HepG2 (cell line): ENCODE measurements at regions not wholly inside any gene's neighbourhood (a gene's known extent, or its start where the extent isn't known, plus 50 kb on each side); places are given as distances from the start of the nearest gene placed in this dataset.

Source experiments
- ATAC-seq: fragments of 200-7000 bp; cut with Tn5 transposase; 3 replicates; pipeline ENCODE4 v1.9.1; 2020; ENCODE audit warnings: mild to moderate bottlenecking, moderate library complexity
- BruUV-seq: library from RNA; stranded (reverse); fragments of 400-500 nt; replicated peaks from 2 replicates; lab custom pipeline; 2021; lab: Mats Ljungman, UMichigan
- CTCF ChIA-PET: fragments of 300-600 bp; formaldehyde crosslinking; extraction: SDS; loops from one replicate; lab custom pipeline; 2021; ENCODE audit warnings: low total read pairs, inconsistent platforms, low intra/inter-chr PET ratio; lab: Yijun Ruan, JAX
- POLR2A ChIA-PET: fragments of 350-600 bp; sonication (Branson Sonifier 250); formaldehyde crosslinking; loops from one replicate; lab custom pipeline; 2020; ENCODE audit warnings: antibody characterized with exemption, inconsistent platforms; lab: Yijun Ruan, JAX
- DNase-seq: peaks from one replicate; pipeline ENCODE4 v3.0.0-alpha.2; 2015; ENCODE audit warnings: low spot score
- FAIRE-seq: peaks from 3 replicates; lab custom pipeline; 2011; peaks lifted over from hg19 to GRCh38; lab: Jason Lieb, UNC
- H2AFZ ChIP-seq: one replicate; pipeline ENCODE4 v1.6.1; 2011; ENCODE audit warnings: low read length, inconsistent platforms
- H3K27ac ChIP-seq: fragments of 300-600 bp; 3 replicates; pipeline ENCODE4 v1.8.0; 2011; ENCODE audit warnings: mixed run types, mild to moderate bottlenecking, mixed read lengths, low read length, inconsistent platforms; ENCODE audit not compliant: insufficient read depth; ENCODE audit errors: extremely low read length
- H3K27me3 ChIP-seq, 2 experiments: fragments of 200-600 bp in 1 of 2; 2 replicates in 1 of 2; 3 replicates in 1 of 2; pipeline versions ENCODE4 v1.6.0 to v1.8.0; 2011; ENCODE audit warnings: low read length in 2 of 2, mild to moderate bottlenecking in 2 of 2, moderate library complexity in 2 of 2, inconsistent platforms in 1 of 2; ENCODE audit not compliant: insufficient read depth in 2 of 2, control insufficient read depth in 1 of 2
- H3K36me3 ChIP-seq, 2 experiments: fragments of 200-600 bp in 1 of 2; replicated peaks in 1 of 2; 2 replicates in 1 of 2; 3 replicates in 1 of 2; pipeline versions ENCODE4 v1.5.1 to v1.8.0; 2011; ENCODE audit warnings: low read length in 2 of 2, inconsistent platforms in 1 of 2; ENCODE audit not compliant: insufficient read depth in 2 of 2, control insufficient read depth in 1 of 2
- H3K4me1 ChIP-seq: 2 replicates; pipeline ENCODE4 v1.5.1; 2012; ENCODE audit warnings: low read length, inconsistent platforms; ENCODE audit not compliant: insufficient read depth
- H3K4me2 ChIP-seq: 2 replicates; pipeline ENCODE4 v1.6.0; 2011; ENCODE audit warnings: low read depth, low read length, inconsistent platforms
- H3K4me3 ChIP-seq, 3 experiments: fragments of 200-600 bp in 1 of 3; sonication (generic), shearing (Covaris generic) in 1 of 3; replicated peaks in 1 of 3; 2 replicates each; pipeline ENCODE4 v1.5.1; 2011 to 2016; ENCODE audit warnings: low read length in 3 of 3, inconsistent platforms in 2 of 3, low read depth in 2 of 3, mild to moderate bottlenecking in 2 of 3, control low read depth in 1 of 3, mixed read lengths in 1 of 3; ENCODE audit not compliant: insufficient read depth in 1 of 3
- H3K79me2 ChIP-seq: one replicate; pipeline ENCODE4 v1.6.1; 2011; ENCODE audit warnings: low read length, inconsistent platforms; ENCODE audit not compliant: insufficient read depth
- H3K9ac ChIP-seq: 2 replicates; pipeline ENCODE4 v1.6.0; 2011; ENCODE audit warnings: mild to moderate bottlenecking, low read depth, low read length, inconsistent platforms; ENCODE audit not compliant: insufficient read depth
- H3K9me3 ChIP-seq: 2 replicates; pipeline ENCODE4 v1.5.1; 2012; ENCODE audit warnings: mild to moderate bottlenecking, low read length
- H4K20me1 ChIP-seq: 2 replicates; pipeline ENCODE4 v1.6.0; 2011; ENCODE audit warnings: inconsistent platforms, mild to moderate bottlenecking, low read length, moderate library complexity; ENCODE audit not compliant: insufficient read depth
- RAD21 ChIP-seq: fragments of 450-650 bp; formaldehyde crosslinking; IDR thresholded peaks from 2 replicates; pipeline ENCODE4 v1.5.0; 2020; ENCODE audit warnings: mild to moderate bottlenecking
- REPIN1 ChIP-seq: sonication (generic); formaldehyde crosslinking; IDR thresholded peaks from 2 replicates; pipeline ENCODE4 v1.8.0; 2022; ENCODE audit warnings: missing genetic modification reagents, low read depth, mild to moderate bottlenecking, borderline replicate concordance
- ZNF768 ChIP-seq: sonication (generic); formaldehyde crosslinking; IDR thresholded peaks from 2 replicates; pipeline ENCODE4 v1.4.0; 2020; ENCODE audit warnings: missing genetic modification reagents
- WGBS: methylation state at CpG from one replicate; pipeline ENCODE4 v1.1.6; 2017; ENCODE audit warnings: low lambda C conversion rate; 5-methylcytosine and 5-hydroxymethylcytosine counted together
- in situ Hi-C: cut with HindIII; loops from 2 replicates; pipeline ENCODE4 v1.10.0; 2017; ENCODE audit warnings: low pct_unique_long_range_greater_than_20kb; ENCODE audit not compliant: extremely low pct_ligation_motif_present
- intact Hi-C: fragments of 100-400 bp; cut with micrococcal nuclease; formaldehyde crosslinking; loops from one replicate; pipeline ENCODE4 v1.10.0; 2022; ENCODE audit not compliant: unreplicated experiment

- H3K9ac ChIP-seq: no peak overlapping the region
- BruUV-seq: no TSS peak
- H3K79me2 ChIP-seq: no peaks in the 10 kb centered on the region
- H2AFZ ChIP-seq: no peak overlapping the region
- peaks cover 0 to 8% of the 10 kb centered on the region in 2 experiments; a peak in 1 of 5 replicates for H3K27me3 ChIP-seq
- no peak for FAIRE-seq
- TF ChIP-seq ZNF768 (CRISPR knock-in tag) (0 out of 2 replicates have a peak, but pooled peaks have one; percentile 19), REPIN1 (CRISPR knock-in tag) (no peak)
- DNase-seq: no peak
- intact Hi-C loops: no loop called here
- POLR2A ChIA-PET: no interaction called here
- no peak for ATAC-seq
- 31% methylated on average over 7 of the region's 11 CpGs for WGBS
- no peaks in the 10 kb centered on the region for H4K20me1 ChIP-seq
- H3K27ac ChIP-seq: no peak overlapping the region
- in situ Hi-C loops: no loop called here
- H3K4me1 ChIP-seq: no peaks in the 10 kb centered on the region
- CTCF ChIA-PET: no interaction called here
- no peak overlapping the region for H3K4me3 ChIP-seq
- no peak overlapping the region for H3K4me2 ChIP-seq
- H3K36me3 ChIP-seq: no peaks in the 10 kb centered on the region
- H3K9me3 ChIP-seq: no peaks in the 10 kb centered on the region
These were observed 90.2 kb upstream of the PRR20G start for GRCh38 chr3:127377801-127378655.

GRCh38 chr3:127375151-127375930 is 87.5 kb upstream of the PRR20G start:
- H3K9me3 ChIP-seq: no peaks in the 10 kb centered on the region
- TF ChIP-seq RAD21 (CRISPR knock-in tag): no peak
- no TSS peak for BruUV-seq
- H3K4me3 ChIP-seq: no peak overlapping the region
- 23% methylated on average over 10 of the region's 13 CpGs for WGBS
- H4K20me1 ChIP-seq: no peaks in the 10 kb centered on the region
- no peak overlapping the region for H3K9ac ChIP-seq
- ATAC-seq: no peak
- H3K4me2 ChIP-seq: no peak overlapping the region
- H2AFZ ChIP-seq: no peak overlapping the region
- FAIRE-seq: no peak
- intact Hi-C loops (no loop called here), in situ Hi-C loops (no loop called here)
- CTCF ChIA-PET: no interaction called here
- peaks cover 2 to 17% of the 10 kb centered on the region in 2 experiments; a peak in 3 of 5 replicates for H3K27me3 ChIP-seq
- no peaks in the 10 kb centered on the region for H3K79me2 ChIP-seq
- H3K4me1 ChIP-seq: no peaks in the 10 kb centered on the region
- H3K27ac ChIP-seq: no peak overlapping the region
- POLR2A ChIA-PET: no interaction called here
- H3K36me3 ChIP-seq: no peaks in the 10 kb centered on the region
- DNase-seq: no peak
